ENCODE measurements at regions not wholly inside any gene's neighbourhood (a gene's known extent, or its start where the extent isn't known, plus 50 kb on each side); places are given as distances from the start of the nearest gene placed in this dataset.

DNA sequence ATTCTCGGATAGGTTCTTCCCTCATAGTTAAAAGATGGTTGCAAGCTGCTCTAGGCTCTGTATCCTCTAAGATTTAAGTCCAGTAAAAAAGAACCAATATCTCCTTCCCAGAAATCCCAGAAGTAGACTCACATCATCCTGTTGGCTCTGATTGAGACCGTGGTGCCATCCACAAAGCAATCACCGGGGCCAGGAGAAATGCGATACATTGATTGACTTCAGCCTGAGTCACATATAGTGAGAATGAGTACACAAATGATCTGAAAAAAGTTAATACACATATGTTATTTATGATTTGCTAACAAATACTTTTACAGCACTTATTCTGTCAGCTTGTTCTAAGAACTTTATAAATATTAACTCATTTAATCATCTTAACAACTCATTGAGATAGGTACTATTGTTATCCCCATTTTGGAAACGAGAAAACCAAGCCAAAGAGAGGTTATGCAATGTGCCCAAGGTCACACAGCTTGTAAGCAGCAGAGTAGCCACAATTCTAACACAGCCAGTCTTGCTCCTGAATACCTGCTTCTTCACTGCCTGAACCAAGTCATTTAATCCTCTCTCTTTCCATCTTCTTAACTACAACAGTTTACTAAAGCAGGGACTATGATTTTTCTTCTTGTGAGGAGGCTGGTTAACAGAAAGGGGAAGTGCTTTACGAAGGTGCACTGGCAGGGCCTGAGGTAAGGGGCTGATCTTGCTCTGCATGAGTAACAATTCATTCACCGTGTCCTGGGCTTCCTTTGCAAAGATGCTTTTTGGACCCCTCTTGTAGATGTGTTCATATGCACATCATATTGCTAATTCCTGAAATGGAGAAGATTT is 177.0 kb downstream of the REEP3 start:
- H3K27ac ChIP-seq (ENCODE audit: extremely low read depth, low read depth, low read length) = no peak overlapping the region
- H3K4me1 ChIP-seq (ENCODE audit: control insufficient read depth, insufficient read depth, low read length) = peaks cover 15% of the 10 kb centered on the region
- POLR2A ChIA-PET = no interaction called here
- TF ChIP-seq ZNF558 (tag by site-specific recombination; IDR thresholded peaks at IDR 0.05) (no peak), ZNF23 (tag by site-specific recombination; IDR thresholded peaks at IDR 0.05; ENCODE audit: borderline replicate concordance) (no peak), TSHZ1 (tag by site-specific recombination; IDR thresholded peaks at IDR 0.05; ENCODE audit: borderline replicate concordance) (no peak), ZBTB1 (tag by site-specific recombination; IDR thresholded peaks at IDR 0.05) (no peak), ZNF645 (tag by site-specific recombination; IDR thresholded peaks at IDR 0.05) (no peak), ZNF292 (tag by site-specific recombination; IDR thresholded peaks at IDR 0.05; ENCODE audit: borderline replicate concordance, low read depth) (no peak), MEIS1 (CRISPR knock-in tag; IDR thresholded peaks at IDR 0.05; ENCODE audit: borderline replicate concordance) (no peak), ZNF670 (tag by site-specific recombination; IDR thresholded peaks at IDR 0.05; ENCODE audit: low read depth) (no peak), SETDB1 (IDR thresholded peaks at IDR 0.05; ENCODE audit: insufficient read length, low read length) (no peak), PRDM1 (tag by site-specific recombination; IDR thresholded peaks at IDR 0.05) (no peak)
- TF ChIP-seq, protein P1, sequence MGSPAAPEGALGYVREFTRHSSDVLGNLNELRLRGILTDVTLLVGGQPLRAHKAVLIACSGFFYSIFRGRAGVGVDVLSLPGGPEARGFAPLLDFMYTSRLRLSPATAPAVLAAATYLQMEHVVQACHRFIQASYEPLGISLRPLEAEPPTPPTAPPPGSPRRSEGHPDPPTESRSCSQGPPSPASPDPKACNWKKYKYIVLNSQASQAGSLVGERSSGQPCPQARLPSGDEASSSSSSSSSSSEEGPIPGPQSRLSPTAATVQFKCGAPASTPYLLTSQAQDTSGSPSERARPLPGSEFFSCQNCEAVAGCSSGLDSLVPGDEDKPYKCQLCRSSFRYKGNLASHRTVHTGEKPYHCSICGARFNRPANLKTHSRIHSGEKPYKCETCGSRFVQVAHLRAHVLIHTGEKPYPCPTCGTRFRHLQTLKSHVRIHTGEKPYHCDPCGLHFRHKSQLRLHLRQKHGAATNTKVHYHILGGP (tag by site-specific recombination; IDR thresholded peaks at IDR 0.05) = no peak
- CTCF ChIA-PET = interaction anchor here (1.3 to 2.1 kb wide), 2 partner anchors 21 to 22 kb away, joined by 4 to 7 read pairs; no protein-coding TSS in a partner anchor
- H3K9me3 ChIP-seq (ENCODE audit: control insufficient read depth, insufficient read depth, low read depth, low read length) = no peaks in the 10 kb centered on the region
- no peaks in the 10 kb centered on the region for H3K36me3 ChIP-seq (ENCODE audit: control insufficient read depth in 2 of 2, insufficient read depth in 1 of 2, low read length in 2 of 2)
- no peak overlapping the region for H3K4me3 ChIP-seq (ENCODE audit: low read depth, low read length)

- Histone ChIP-seq H3K4me3 (ENCODE audit: low read depth, low read length) (no peak overlapping the region), H3K36me3 (ENCODE audit: control insufficient read depth in 2 of 2, insufficient read depth in 1 of 2, low read length in 2 of 2) (no peaks in the 10 kb centered on the region), H3K4me1 (ENCODE audit: control insufficient read depth, insufficient read depth, low read length) (peaks cover 18% of the 10 kb centered on the region), H3K9me3 (ENCODE audit: control insufficient read depth, insufficient read depth, low read depth, low read length) (no peaks in the 10 kb centered on the region), H3K27ac (ENCODE audit: extremely low read depth, low read depth, low read length) (0 out of 2 replicates have a peak overlapping the region, but pooled peaks have one; percentile 17)
- ChIA-PET CTCF (interaction anchor here (1.3 kb wide), 1 partner anchor 21 kb away, joined by 4 read pairs; no protein-coding TSS in a partner anchor), POLR2A (no interaction called here)
- TF ChIP-seq ZNF670 (tag by site-specific recombination; IDR thresholded peaks at IDR 0.05; ENCODE audit: low read depth) = no peak
- no peak for TF ChIP-seq GFI1B (tag by site-specific recombination; IDR thresholded peaks at IDR 0.05)
- TF ChIP-seq ZBTB48 (tag by site-specific recombination; IDR thresholded peaks at IDR 0.05) = no peak
- TF ChIP-seq, protein P2, sequence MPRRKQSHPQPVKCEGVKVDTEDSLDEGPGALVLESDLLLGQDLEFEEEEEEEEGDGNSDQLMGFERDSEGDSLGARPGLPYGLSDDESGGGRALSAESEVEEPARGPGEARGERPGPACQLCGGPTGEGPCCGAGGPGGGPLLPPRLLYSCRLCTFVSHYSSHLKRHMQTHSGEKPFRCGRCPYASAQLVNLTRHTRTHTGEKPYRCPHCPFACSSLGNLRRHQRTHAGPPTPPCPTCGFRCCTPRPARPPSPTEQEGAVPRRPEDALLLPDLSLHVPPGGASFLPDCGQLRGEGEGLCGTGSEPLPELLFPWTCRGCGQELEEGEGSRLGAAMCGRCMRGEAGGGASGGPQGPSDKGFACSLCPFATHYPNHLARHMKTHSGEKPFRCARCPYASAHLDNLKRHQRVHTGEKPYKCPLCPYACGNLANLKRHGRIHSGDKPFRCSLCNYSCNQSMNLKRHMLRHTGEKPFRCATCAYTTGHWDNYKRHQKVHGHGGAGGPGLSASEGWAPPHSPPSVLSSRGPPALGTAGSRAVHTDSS (tag by site-specific recombination; IDR thresholded peaks at IDR 0.05) = no peak
- no peak for TF ChIP-seq ZNF555 (tag by site-specific recombination; conservative IDR thresholded peaks at IDR 0.05)
- no peak for TF ChIP-seq GLIS1 (tag by site-specific recombination; IDR thresholded peaks at IDR 0.05)
- TF ChIP-seq ZNF280C (tag by site-specific recombination; IDR thresholded peaks at IDR 0.05) = no peak
- TF ChIP-seq ZNF292 (tag by site-specific recombination; IDR thresholded peaks at IDR 0.05; ENCODE audit: borderline replicate concordance, low read depth) = no peak
- TF ChIP-seq REST (tag by site-specific recombination; IDR thresholded peaks at IDR 0.05) = no peak
- no peak for TF ChIP-seq ZNF48 (tag by site-specific recombination; IDR thresholded peaks at IDR 0.05)
- TF ChIP-seq GLIS2 (tag by site-specific recombination; IDR thresholded peaks at IDR 0.05) = no peak
Observed at GRCh38 chr10:63698787-63699150, 177.6 kb downstream of the REEP3 start.
